Activated T-helper 17 cell treated with anti-CD3 and anti-CD28 coated beads, Interleukin-2, amount 50 U/mL, for 72 hours (primary cell): ENCODE measurements at regions not wholly inside any gene's neighbourhood (a gene's known extent, or its start where the extent isn't known, plus 50 kb on each side); places are given as distances from the start of the nearest gene placed in this dataset.

Experiments
- ATAC-seq: fragments of 150-1000 bp; cut with Tn5 transposase; replicated peaks from 2 replicates; pipeline ENCODE4 v1.10.0; 2021; ENCODE audit warnings: mild to moderate bottlenecking, moderate library complexity
- H3K27ac Mint-ChIP-seq: one replicate; pipeline ENCODE4 v1.8.0; 2022; ENCODE audit warnings: mixed read lengths
- H3K27me3 Mint-ChIP-seq: one replicate; pipeline ENCODE4 v1.8.0; 2022; ENCODE audit warnings: mixed read lengths
- H3K36me3 Mint-ChIP-seq: one replicate; pipeline ENCODE4 v1.8.0; 2022; ENCODE audit warnings: low read depth, mild to moderate bottlenecking, mixed read lengths
- H3K4me1 Mint-ChIP-seq: one replicate; pipeline ENCODE4 v1.8.0; 2022; ENCODE audit warnings: mixed read lengths
- H3K4me3 Mint-ChIP-seq: one replicate; pipeline ENCODE4 v1.8.0; 2022; ENCODE audit warnings: mild to moderate bottlenecking, mixed read lengths
- H3K9me3 Mint-ChIP-seq: one replicate; pipeline ENCODE4 v1.8.0; 2022; ENCODE audit warnings: mixed read lengths

GRCh38 chr6:14798594-14798982 lies 447.3 kb upstream of the JARID2 start:
- Mint-ChIP-seq H3K27ac (no peak overlapping the region), H3K36me3 (no peaks in the 10 kb centered on the region), H3K4me3 (no peak overlapping the region), H3K4me1 (peaks cover 13% of the 10 kb centered on the region), H3K9me3 (no peaks in the 10 kb centered on the region), H3K27me3 (no peaks in the 10 kb centered on the region)
- ATAC-seq: no peak

- H3K36me3 Mint-ChIP-seq: no peaks in the 10 kb centered on the region
- peaks cover 13% of the 10 kb centered on the region for H3K4me1 Mint-ChIP-seq
- no peaks in the 10 kb centered on the region for H3K9me3 Mint-ChIP-seq
- H3K27me3 Mint-ChIP-seq: no peaks in the 10 kb centered on the region
- ATAC-seq: no peak
- H3K4me3 Mint-ChIP-seq: no peak overlapping the region
- no peak overlapping the region for H3K27ac Mint-ChIP-seq
These were observed 446.8 kb upstream of the JARID2 start for GRCh38 chr6:14798996-14799588.

- Mint-ChIP-seq H3K27ac (no peak overlapping the region), H3K36me3 (no peaks in the 10 kb centered on the region), H3K27me3 (no peaks in the 10 kb centered on the region), H3K4me1 (peaks cover 13% of the 10 kb centered on the region), H3K9me3 (no peaks in the 10 kb centered on the region), H3K4me3 (no peak overlapping the region)
- ATAC-seq: peak; percentile 100
These were observed 445.9 kb upstream of the JARID2 start for GRCh38 chr6:14799928-14800327.

GRCh38 chr6:14802514-14803160 lies 443.2 kb upstream of the JARID2 start:
- no peak overlapping the region for H3K4me3 Mint-ChIP-seq
- peaks cover under 1% of the 10 kb centered on the region for H3K9me3 Mint-ChIP-seq

GRCh38 chr6:14804001-14804784 lies 441.7 kb upstream of the JARID2 start:
- ATAC-seq: no peak
- H3K9me3 Mint-ChIP-seq: peaks cover 4% of the 10 kb centered on the region
- no peak overlapping the region for H3K27ac Mint-ChIP-seq
- H3K4me1 Mint-ChIP-seq: peaks cover 7% of the 10 kb centered on the region
- H3K4me3 Mint-ChIP-seq: no peak overlapping the region
- H3K27me3 Mint-ChIP-seq: no peaks in the 10 kb centered on the region
- H3K36me3 Mint-ChIP-seq: no peaks in the 10 kb centered on the region

More at GRCh38 chr6:14802514-14803160, 443.2 kb upstream of the JARID2 start:
- Mint-ChIP-seq H3K36me3 (no peaks in the 10 kb centered on the region), H3K4me1 (peaks cover 13% of the 10 kb centered on the region), H3K27me3 (no peaks in the 10 kb centered on the region), H3K27ac (no peak overlapping the region)
- ATAC-seq: no peak

- Mint-ChIP-seq H3K27ac (no peak overlapping the region), H3K9me3 (peaks cover 4% of the 10 kb centered on the region), H3K4me3 (no peak overlapping the region), H3K27me3 (no peaks in the 10 kb centered on the region), H3K4me1 (peaks cover 6% of the 10 kb centered on the region), H3K36me3 (no peaks in the 10 kb centered on the region)
- ATAC-seq: no peak
These were observed 441.1 kb upstream of the JARID2 start for GRCh38 chr6:14804785-14805210.

- Mint-ChIP-seq H3K36me3 (no peaks in the 10 kb centered on the region), H3K27ac (no peak overlapping the region), H3K4me3 (no peak overlapping the region), H3K27me3 (no peaks in the 10 kb centered on the region), H3K4me1 (no peaks in the 10 kb centered on the region), H3K9me3 (peaks cover 4% of the 10 kb centered on the region)
- ATAC-seq: no peak
These were observed 439.8 kb upstream of the JARID2 start for GRCh38 chr6:14806101-14806500.

GRCh38 chr6:14807130-14807529 lies 438.7 kb upstream of the JARID2 start:
- H3K27me3 Mint-ChIP-seq: no peaks in the 10 kb centered on the region
- no peaks in the 10 kb centered on the region for H3K4me1 Mint-ChIP-seq
- peaks cover 4% of the 10 kb centered on the region for H3K9me3 Mint-ChIP-seq
- H3K4me3 Mint-ChIP-seq: no peak overlapping the region
- ATAC-seq: no peak
- no peaks in the 10 kb centered on the region for H3K36me3 Mint-ChIP-seq
- no peak overlapping the region for H3K27ac Mint-ChIP-seq

GRCh38 chr6:14807971-14808370 lies 437.9 kb upstream of the JARID2 start:
- Mint-ChIP-seq H3K4me3 (no peak overlapping the region), H3K27ac (peak overlapping the region; percentile 4), H3K9me3 (peaks cover 4% of the 10 kb centered on the region)

GRCh38 chr6:14810021-14810420 lies 435.8 kb upstream of the JARID2 start:
- Mint-ChIP-seq H3K27ac (no peak overlapping the region), H3K36me3 (no peaks in the 10 kb centered on the region), H3K4me1 (peaks cover 4% of the 10 kb centered on the region), H3K27me3 (peaks cover 3% of the 10 kb centered on the region), H3K4me3 (no peak overlapping the region), H3K9me3 (peaks cover 4% of the 10 kb centered on the region)
- no peak for ATAC-seq

More at GRCh38 chr6:14807971-14808370, 437.9 kb upstream of the JARID2 start:
- ATAC-seq: no peak
- no peaks in the 10 kb centered on the region for H3K36me3 Mint-ChIP-seq
- H3K4me1 Mint-ChIP-seq: no peaks in the 10 kb centered on the region
- no peaks in the 10 kb centered on the region for H3K27me3 Mint-ChIP-seq

- Mint-ChIP-seq H3K9me3 (peaks cover 4% of the 10 kb centered on the region), H3K27ac (no peak overlapping the region), H3K36me3 (no peaks in the 10 kb centered on the region), H3K4me3 (no peak overlapping the region), H3K27me3 (peaks cover 3% of the 10 kb centered on the region), H3K4me1 (peaks cover 4% of the 10 kb centered on the region)
- ATAC-seq: no peak
These were observed 434.0 kb upstream of the JARID2 start for GRCh38 chr6:14811775-14812428.

GRCh38 chr6:14814016-14814415 lies 431.9 kb upstream of the JARID2 start:
- peaks cover 7% of the 10 kb centered on the region for H3K4me1 Mint-ChIP-seq
- ATAC-seq: no peak
- H3K36me3 Mint-ChIP-seq: no peaks in the 10 kb centered on the region
- H3K9me3 Mint-ChIP-seq: no peaks in the 10 kb centered on the region
- H3K4me3 Mint-ChIP-seq: no peak overlapping the region
- H3K27me3 Mint-ChIP-seq: peaks cover 3% of the 10 kb centered on the region
- peak overlapping the region; percentile 19 for H3K27ac Mint-ChIP-seq

GRCh38 chr6:14816116-14816859 lies 429.6 kb upstream of the JARID2 start:
- Mint-ChIP-seq H3K4me1 (peaks cover 25% of the 10 kb centered on the region), H3K9me3 (peaks cover 5% of the 10 kb centered on the region), H3K27ac (no peak overlapping the region), H3K4me3 (no peak overlapping the region), H3K36me3 (no peaks in the 10 kb centered on the region), H3K27me3 (peaks cover 3% of the 10 kb centered on the region)
- no peak for ATAC-seq

- peaks cover 5% of the 10 kb centered on the region for H3K9me3 Mint-ChIP-seq
- ATAC-seq: no peak
- H3K4me1 Mint-ChIP-seq: peaks cover 25% of the 10 kb centered on the region
- H3K27me3 Mint-ChIP-seq: peaks cover 3% of the 10 kb centered on the region
- no peaks in the 10 kb centered on the region for H3K36me3 Mint-ChIP-seq
- no peak overlapping the region for H3K27ac Mint-ChIP-seq
- no peak overlapping the region for H3K4me3 Mint-ChIP-seq
These were observed 428.8 kb upstream of the JARID2 start for GRCh38 chr6:14817074-14817473.
